HEK293T (cell line): ENCODE measurements at regions not wholly inside any gene's neighbourhood (a gene's known extent, or its start where the extent isn't known, plus 50 kb on each side); places are given as distances from the start of the nearest gene placed in this dataset.

Source experiments
- ARNT ChIP-seq: fragments of 450-650 bp; IDR thresholded peaks from 2 replicates; pipeline ENCODE4 v1.6.1; 2017; ENCODE audit warnings: mild to moderate bottlenecking
- ELF4 ChIP-seq: fragments of 450-650 bp; IDR thresholded peaks from 2 replicates; pipeline ENCODE4 v1.6.1; 2017; ENCODE audit warnings: antibody characterized with exemption
- FOXA1 ChIP-seq: fragments of 450-650 bp; IDR thresholded peaks from 2 replicates; pipeline ENCODE4 v1.6.1; 2016; ENCODE audit warnings: mild to moderate bottlenecking
- FOXK2 ChIP-seq: fragments of 450-650 bp; IDR thresholded peaks from 2 replicates; pipeline ENCODE4 v1.6.1; 2016; ENCODE audit warnings: mild to moderate bottlenecking
- FOXM1 ChIP-seq: fragments of 450-650 bp; IDR thresholded peaks from 2 replicates; pipeline ENCODE4 v1.6.1; 2017; ENCODE audit warnings: mild to moderate bottlenecking, borderline replicate concordance
- HDGF ChIP-seq: fragments of 450-650 bp; IDR thresholded peaks from 2 replicates; pipeline ENCODE4 v1.6.1; 2017; ENCODE audit warnings: antibody characterized with exemption, borderline replicate concordance
- LEF1 ChIP-seq: fragments of 450-650 bp; IDR thresholded peaks from 2 replicates; pipeline ENCODE4 v1.6.1; 2017; ENCODE audit warnings: mild to moderate bottlenecking, borderline replicate concordance
- PKNOX1 ChIP-seq: fragments of 450-650 bp; IDR thresholded peaks from 2 replicates; pipeline ENCODE4 v1.6.1; 2016
- SUZ12 ChIP-seq: fragments of 450-650 bp; IDR thresholded peaks from 2 replicates; pipeline ENCODE4 v1.6.1; 2016; ENCODE audit warnings: mild to moderate bottlenecking
- TARDBP ChIP-seq: fragments of 450-650 bp; IDR thresholded peaks from 2 replicates; pipeline ENCODE4 v1.6.1; 2016
- ZNF384 ChIP-seq: fragments of 450-650 bp; IDR thresholded peaks from 2 replicates; pipeline ENCODE4 v1.6.1; 2016

GRCh38 chr5:8505196-8505595 lies 636.2 kb downstream of the MTRR start:
- TF ChIP-seq TARDBP: no peak
- no peak for TF ChIP-seq PKNOX1
- TF ChIP-seq ELF4: no peak
- no peak for TF ChIP-seq ARNT
- no peak for TF ChIP-seq HDGF
- TF ChIP-seq FOXM1: no peak
- no peak for TF ChIP-seq ZNF384
- TF ChIP-seq LEF1: no peak
- no peak for TF ChIP-seq SUZ12
- no peak for TF ChIP-seq FOXA1
- TF ChIP-seq FOXK2: no peak
